NOMO-1 (cell line): ENCODE measurements at regions not wholly inside any gene's neighbourhood (a gene's known extent, or its start where the extent isn't known, plus 50 kb on each side); places are given as distances from the start of the nearest gene placed in this dataset.

Source experiments
- DNase-seq, 2 experiments: peaks; one replicate each; lab custom pipeline; 2025; ENCODE audit not compliant: unreplicated experiment in 2 of 2; lab: John Stamatoyannopoulos, UW

- DNase-seq, result no peak
Observed at GRCh38 chr3:187994221-187995042, 159.5 kb upstream of the LPP start.

- DNase-seq, result no peak
Observed at GRCh38 chr3:187995043-187995400, 158.9 kb upstream of the LPP start.

GRCh38 chr3:187995667-187996066 is 158.3 kb upstream of the LPP start:
- DNase-seq, result no peak

GRCh38 chr3:187996609-187997008 is 157.3 kb upstream of the LPP start:
- no peak for DNase-seq

- no peak for DNase-seq
Observed at GRCh38 chr3:187997490-187997889, 156.5 kb upstream of the LPP start.

- DNase-seq, result no peak
Observed at GRCh38 chr3:187997946-187998561, 155.9 kb upstream of the LPP start.

GRCh38 chr3:187998611-187999010 is 155.3 kb upstream of the LPP start:
- DNase-seq, result no peak

- peak; percentile 20 to 50 for DNase-seq
Observed at GRCh38 chr3:187999821-188000220, 154.1 kb upstream of the LPP start.

GRCh38 chr3:188000361-188000861 is 153.5 kb upstream of the LPP start:
- DNase-seq, result no peak

GRCh38 chr3:188001093-188001492 is 152.9 kb upstream of the LPP start:
- DNase-seq, result no peak

GRCh38 chr3:188001926-188002325 is 152.0 kb upstream of the LPP start:
- DNase-seq, result no peak

- DNase-seq, result no peak
Observed at GRCh38 chr3:188002626-188003138, 151.3 kb upstream of the LPP start.

- DNase-seq, result no peak
Observed at GRCh38 chr3:188003188-188004171, 150.5 kb upstream of the LPP start.

- no peak for DNase-seq
Observed at GRCh38 chr3:188006726-188007393, 147.1 kb upstream of the LPP start.

- peak; percentile 92 to 93 for DNase-seq
Observed at GRCh38 chr3:188007897-188008296, 146.1 kb upstream of the LPP start.

GRCh38 chr3:188008582-188009213 is 145.3 kb upstream of the LPP start:
- no peak for DNase-seq

GRCh38 chr3:188010478-188010877 is 143.5 kb upstream of the LPP start:
- no peak for DNase-seq

GRCh38 chr3:188019727-188020126 is 134.2 kb upstream of the LPP start:
- DNase-seq, result no peak

- no peak for DNase-seq
Observed at GRCh38 chr3:188021041-188021440, 132.9 kb upstream of the LPP start.

- DNase-seq, result no peak
Observed at GRCh38 chr3:188021502-188022040, 132.4 kb upstream of the LPP start.
